ENCODE measurements at regions not wholly inside any gene's neighbourhood (a gene's known extent, or its start where the extent isn't known, plus 50 kb on each side); places are given as distances from the start of the nearest gene placed in this dataset.

- dilution Hi-C loops (cut with MboI; ENCODE audit: extremely low pct_ligation_motif_present, low sequenced_read_pairs): no loop called here
- Histone ChIP-seq H2AFZ (ENCODE audit: control insufficient read depth, low read length) (no peak overlapping the region), H3K4me2 (ENCODE audit: control insufficient read depth, extremely low read depth, insufficient read depth, low read depth, low read length) (no peak overlapping the region), H3K27ac (ENCODE audit: control insufficient read depth, insufficient read depth, low read length) (no peak overlapping the region), H3K4me3 (ENCODE audit: control insufficient read depth in 2 of 3, extremely low read depth in 1 of 3, insufficient read depth in 2 of 3, low read depth in 1 of 3, low read length in 3 of 3) (no peak overlapping the region), H3K27me3 (ENCODE audit: control insufficient read depth, extremely low read depth, insufficient read depth, low read length) (no peaks in the 10 kb centered on the region), H3K79me2 (ENCODE audit: control insufficient read depth, insufficient read depth, low read length) (no peaks in the 10 kb centered on the region), H3K9me1 (ENCODE audit: control insufficient read depth, extremely low read depth, insufficient read depth, low read length) (no peaks in the 10 kb centered on the region), H3K36me3 (ENCODE audit: control insufficient read depth in 2 of 2, extremely low read depth in 1 of 2, insufficient read depth in 2 of 2, low read length in 2 of 2) (no peaks in the 10 kb centered on the region), H3K4me1 (ENCODE audit: control insufficient read depth, extremely low read depth, insufficient read depth, low read length) (no peaks in the 10 kb centered on the region), H4K20me1 (ENCODE audit: control insufficient read depth, extremely low read depth, insufficient read depth, low read length) (no peaks in the 10 kb centered on the region), H3K9me3 (ENCODE audit: control insufficient read depth, low read depth, low read length) (no peaks in the 10 kb centered on the region), H3K9ac (ENCODE audit: control insufficient read depth, extremely low read depth, insufficient read depth, low read length) (no peak overlapping the region)
- no peak for DNase-seq (ENCODE audit: low read depth, low spot score)
- no peak for FAIRE-seq
- TF ChIP-seq CTCF (optimal IDR thresholded peaks at IDR 0.05 in 1 of 3, IDR thresholded peaks at IDR 0.05 in 1 of 3, conservative IDR thresholded peaks at IDR 0.05 in 1 of 3; ENCODE audit: extremely low read depth in 1 of 3, insufficient read depth in 2 of 3, low read length in 3 of 3) (no peak), EZH2 (IDR thresholded peaks at IDR 0.05; ENCODE audit: low read length) (no peak)
Measured at GRCh38 chr6:91240878-91241603, 654.2 kb upstream of the MAP3K7 start.

- H3K9me3 ChIP-seq (ENCODE audit: control insufficient read depth, low read depth, low read length): no peaks in the 10 kb centered on the region
- no peak overlapping the region for H3K27ac ChIP-seq (ENCODE audit: control insufficient read depth, insufficient read depth, low read length)
- no peaks in the 10 kb centered on the region for H3K27me3 ChIP-seq (ENCODE audit: control insufficient read depth, extremely low read depth, insufficient read depth, low read length)
- no peak overlapping the region for H3K4me2 ChIP-seq (ENCODE audit: control insufficient read depth, extremely low read depth, insufficient read depth, low read depth, low read length)
- H3K4me3 ChIP-seq (ENCODE audit: control insufficient read depth in 2 of 3, extremely low read depth in 1 of 3, insufficient read depth in 2 of 3, low read depth in 1 of 3, low read length in 3 of 3): no peak overlapping the region
- no peaks in the 10 kb centered on the region for H3K36me3 ChIP-seq (ENCODE audit: control insufficient read depth in 2 of 2, extremely low read depth in 1 of 2, insufficient read depth in 2 of 2, low read length in 2 of 2)
- no peaks in the 10 kb centered on the region for H3K79me2 ChIP-seq (ENCODE audit: control insufficient read depth, insufficient read depth, low read length)
- no peaks in the 10 kb centered on the region for H3K4me1 ChIP-seq (ENCODE audit: control insufficient read depth, extremely low read depth, insufficient read depth, low read length)
- no peaks in the 10 kb centered on the region for H3K9me1 ChIP-seq (ENCODE audit: control insufficient read depth, extremely low read depth, insufficient read depth, low read length)
- H3K9ac ChIP-seq (ENCODE audit: control insufficient read depth, extremely low read depth, insufficient read depth, low read length): no peak overlapping the region
- no peak overlapping the region for H2AFZ ChIP-seq (ENCODE audit: control insufficient read depth, low read length)
- FAIRE-seq: no peak
- dilution Hi-C loops (cut with MboI; ENCODE audit: extremely low pct_ligation_motif_present, low sequenced_read_pairs): no loop called here
- no peaks in the 10 kb centered on the region for H4K20me1 ChIP-seq (ENCODE audit: control insufficient read depth, extremely low read depth, insufficient read depth, low read length)
- DNase-seq (ENCODE audit: low read depth, low spot score): no peak
- TF ChIP-seq CTCF (optimal IDR thresholded peaks at IDR 0.05 in 1 of 3, IDR thresholded peaks at IDR 0.05 in 1 of 3, conservative IDR thresholded peaks at IDR 0.05 in 1 of 3; ENCODE audit: extremely low read depth in 1 of 3, insufficient read depth in 2 of 3, low read length in 3 of 3) (no peak), EZH2 (IDR thresholded peaks at IDR 0.05; ENCODE audit: low read length) (no peak)
Measured at GRCh38 chr6:91221072-91221720, 634.3 kb upstream of the MAP3K7 start.

Data from keratinocyte (primary cell).